GM18870 (cell line): ENCODE measurements at regions not wholly inside any gene's neighbourhood (a gene's known extent, or its start where the extent isn't known, plus 50 kb on each side); places are given as distances from the start of the nearest gene placed in this dataset.
"Not testable (repeated sequence)": the region's sequence is repeated elsewhere in the genome, so short reads cannot be mapped to it uniquely, and the experiment has no call there.

ENCODE experiments used
- ATAC-seq: cut with Tn5 transposase; IDR thresholded peaks from one replicate; pipeline ENCODE4 v1.9.1; 2021; ENCODE audit warnings: moderate library complexity; ENCODE audit not compliant: unreplicated experiment

DNA sequence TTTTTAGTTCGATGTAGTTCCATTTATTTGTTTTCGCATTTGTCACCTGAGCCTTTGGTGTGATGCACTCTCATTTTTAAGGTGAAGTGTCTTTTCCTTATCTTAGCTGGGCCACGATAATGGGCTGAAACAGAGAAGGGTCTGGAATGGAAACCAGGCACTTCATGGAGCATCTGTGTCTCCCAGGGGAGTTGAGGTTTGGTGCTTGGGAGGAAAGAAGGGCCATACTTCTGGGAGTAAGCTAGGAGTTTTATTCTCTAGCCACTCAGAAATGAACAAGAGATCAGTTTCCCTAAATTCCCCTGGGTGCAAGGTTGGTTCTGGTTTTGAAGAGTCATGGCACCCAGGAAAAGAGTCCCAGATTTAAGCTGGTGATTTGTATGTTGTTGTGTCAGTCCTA, 179.4 kb upstream of the CXCR4 start:
- no peak for ATAC-seq

DNA sequence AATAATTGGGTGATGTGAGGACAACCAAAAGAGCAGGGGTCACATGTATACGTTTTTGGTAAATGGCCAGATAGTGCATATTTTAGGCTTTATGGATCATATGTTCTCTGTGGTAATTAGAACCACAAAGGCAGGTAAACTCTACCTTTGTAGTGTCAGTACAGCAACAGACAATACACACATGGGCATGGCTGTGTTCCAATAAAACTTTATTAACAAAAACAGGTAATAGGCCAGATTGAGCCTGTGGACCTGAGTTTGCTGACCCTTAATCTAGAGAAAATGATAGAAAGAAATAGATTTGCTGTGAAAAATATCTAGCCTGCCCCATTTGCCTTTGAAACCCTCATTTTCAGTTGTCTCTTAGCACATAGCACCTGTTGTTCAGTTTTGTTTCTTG, 177.2 kb upstream of the CXCR4 start:
- ATAC-seq: no peak

DNA sequence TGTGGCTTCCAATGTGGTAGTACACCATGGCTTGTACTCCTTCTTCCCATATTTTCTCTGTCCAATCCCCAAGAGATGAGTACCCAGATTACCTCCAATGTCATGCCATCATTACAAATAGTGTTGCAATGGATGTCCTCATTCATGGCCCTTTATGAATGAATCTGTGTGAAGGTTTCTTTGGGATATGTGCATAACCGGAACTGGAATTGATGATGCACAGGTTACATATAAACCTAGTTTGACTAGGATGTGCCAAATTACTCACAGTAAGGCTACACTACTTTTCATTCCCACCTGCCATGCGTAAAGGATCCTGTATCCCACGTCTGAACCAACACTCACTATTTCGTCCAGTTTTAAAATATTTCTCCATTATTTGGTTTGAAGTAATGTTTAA, 173.9 kb upstream of the CXCR4 start:
- no peak for ATAC-seq

DNA sequence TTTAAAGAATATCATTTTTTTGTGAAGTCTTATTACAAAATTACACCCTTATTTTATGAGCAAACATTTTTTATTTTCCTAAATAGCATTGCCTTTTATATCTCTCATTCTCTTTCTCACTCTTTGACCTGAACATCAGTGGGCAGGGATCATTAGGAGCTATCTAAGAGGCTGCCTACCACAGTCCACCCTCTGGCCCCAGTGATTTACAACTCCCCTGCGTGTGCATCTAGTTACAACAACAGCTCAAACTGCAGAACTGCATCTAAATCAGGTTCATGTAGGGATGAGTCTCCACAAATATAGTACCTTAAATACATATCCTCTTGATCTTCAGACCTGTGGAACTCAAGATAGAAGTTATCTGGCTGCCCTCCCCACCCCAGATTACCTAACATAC, 172.4 kb upstream of the CXCR4 start:
- ATAC-seq: no peak

DNA sequence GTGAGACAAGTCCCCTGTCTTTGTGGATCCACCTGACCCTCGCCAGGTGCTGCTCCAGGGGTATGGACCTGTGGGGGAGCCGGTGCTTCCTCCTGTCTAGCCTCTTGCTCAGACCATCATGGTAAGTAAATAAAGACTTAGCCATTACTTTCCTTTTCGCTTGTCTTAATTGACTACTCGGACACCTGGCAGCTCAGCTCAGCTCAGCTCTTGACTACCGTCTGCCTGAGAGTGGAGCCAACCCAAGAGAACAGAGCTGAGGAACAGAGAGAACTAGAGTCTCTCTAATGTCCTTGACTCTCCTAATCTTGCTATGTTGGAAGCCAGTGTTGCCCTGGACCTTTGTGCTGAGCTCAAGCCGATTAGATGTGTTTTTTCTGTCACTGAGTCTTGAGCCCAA, 170.3 kb upstream of the CXCR4 start:
- ATAC-seq: no peak

DNA sequence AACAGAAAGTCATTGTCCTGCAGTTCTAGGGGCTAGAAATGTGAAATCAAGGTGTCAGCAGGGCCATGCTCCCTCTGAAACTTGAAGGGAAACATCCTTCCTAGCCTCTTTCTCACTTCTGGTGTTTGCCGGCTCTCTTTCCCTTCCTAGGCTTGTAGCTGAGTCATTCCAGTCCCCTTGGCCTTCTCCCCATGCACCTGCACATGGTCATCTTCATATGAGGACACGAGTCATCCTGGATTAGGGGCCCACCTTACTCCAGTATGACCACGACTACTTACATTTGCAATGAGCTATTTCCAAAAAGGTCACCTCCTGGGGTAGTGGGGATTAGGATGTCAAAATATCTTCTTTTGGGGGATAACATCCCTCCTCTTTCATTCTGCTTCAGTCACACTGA, 168.5 kb upstream of the CXCR4 start:
- no peak for ATAC-seq

DNA sequence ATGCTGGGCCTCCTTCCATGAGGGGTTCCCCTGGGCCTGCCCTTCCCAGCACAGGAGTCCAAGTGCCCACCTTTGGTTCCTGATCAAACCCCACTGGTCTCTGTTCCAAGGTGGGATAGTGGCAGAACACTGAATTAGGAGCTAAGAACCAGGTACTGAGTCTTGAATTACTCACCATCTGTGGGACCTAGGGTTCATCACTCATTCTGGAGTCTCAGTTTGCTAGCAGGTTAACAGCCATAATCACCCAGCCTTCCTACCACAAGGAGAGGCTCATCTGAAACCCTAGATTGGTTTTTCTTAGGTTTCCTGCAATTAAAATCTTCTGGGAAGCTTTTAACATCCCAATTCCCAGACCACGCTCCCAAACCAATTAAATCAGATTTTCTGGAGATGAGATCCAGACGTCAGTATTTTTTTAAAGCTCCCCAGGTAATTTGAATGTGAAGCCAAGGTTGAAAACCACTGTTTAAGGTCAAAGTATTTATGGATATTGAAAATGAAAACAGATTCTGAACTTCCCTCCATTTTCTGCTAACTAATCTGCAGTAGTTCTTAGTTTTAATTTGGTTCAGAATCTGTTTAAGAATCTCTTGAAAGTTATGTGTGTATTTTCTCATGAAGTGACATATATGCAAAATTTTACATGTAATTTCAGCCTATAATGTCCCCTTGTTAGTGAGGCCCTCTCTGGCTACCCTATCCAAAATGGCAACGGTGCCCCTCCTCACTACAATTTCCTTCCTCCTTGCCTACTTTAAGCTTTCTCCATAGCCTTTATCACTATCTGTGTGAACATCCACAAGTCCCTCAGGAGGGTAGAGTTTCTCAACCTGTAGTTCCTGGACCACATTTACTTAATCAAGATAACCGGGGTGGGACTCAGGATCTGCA, 166.5 kb upstream of the CXCR4 start:
- ATAC-seq: no peak

DNA sequence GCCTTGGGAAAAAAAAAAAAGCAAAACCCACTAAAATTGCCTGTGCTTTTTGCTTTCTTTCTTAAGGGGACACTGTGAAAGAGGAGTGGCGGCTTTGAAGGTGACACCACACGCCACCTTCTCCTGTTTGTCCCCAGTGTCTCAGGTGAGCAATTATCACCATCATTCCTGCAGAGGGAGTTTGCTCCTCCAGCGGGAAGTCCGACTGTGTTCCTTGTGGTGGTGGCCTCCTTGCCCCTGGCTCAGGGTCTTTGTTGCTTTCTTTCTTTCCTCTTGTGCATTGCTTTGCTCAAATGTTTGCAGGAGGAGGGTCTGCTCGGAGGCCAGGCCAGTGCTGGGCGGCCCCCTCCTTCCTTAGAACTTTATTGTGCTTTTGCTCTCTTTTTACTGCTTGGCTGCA, 164.3 kb upstream of the CXCR4 start:
- no peak for ATAC-seq

DNA sequence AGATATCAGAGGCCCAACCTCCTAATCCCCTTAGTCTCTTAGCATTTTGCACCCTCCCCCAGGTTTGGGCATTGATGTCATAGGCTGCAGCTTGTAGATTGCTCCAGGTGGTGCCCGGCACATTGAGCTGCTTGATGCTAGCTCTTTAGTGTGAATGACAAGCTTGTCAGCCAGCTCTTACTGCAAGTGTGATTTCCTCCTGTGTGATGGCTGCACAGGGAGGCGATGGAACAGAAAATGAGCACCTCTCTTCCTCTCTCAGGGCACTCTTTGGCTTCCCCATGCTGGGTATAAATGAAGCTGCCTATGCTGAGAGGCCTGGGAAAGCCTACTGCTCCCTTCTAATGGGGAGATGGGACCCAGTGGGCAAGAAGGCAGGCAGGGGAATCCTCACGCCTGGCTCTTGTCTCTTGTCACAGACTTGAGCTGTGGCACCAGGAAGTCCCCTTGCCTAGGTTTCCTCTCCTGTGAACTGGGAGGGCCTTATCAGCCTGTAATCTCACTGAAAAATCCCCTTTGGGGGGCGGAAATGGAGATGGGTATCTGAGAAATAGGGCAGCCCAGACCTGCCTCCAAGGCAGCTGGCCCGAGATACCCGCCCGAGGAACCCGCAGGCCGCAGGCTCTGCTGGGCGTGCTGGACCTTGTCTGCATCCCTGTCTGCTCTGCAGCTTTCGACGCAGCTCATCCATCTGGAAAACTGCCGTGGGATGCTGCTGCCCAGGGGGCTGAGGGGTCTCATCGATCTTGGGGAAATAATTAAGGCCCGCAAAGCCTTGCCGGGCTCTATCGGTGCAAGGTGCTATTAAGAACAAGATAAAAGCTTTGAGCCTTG, 163.5 kb upstream of the CXCR4 start:
- peak; percentile 52 for ATAC-seq

DNA sequence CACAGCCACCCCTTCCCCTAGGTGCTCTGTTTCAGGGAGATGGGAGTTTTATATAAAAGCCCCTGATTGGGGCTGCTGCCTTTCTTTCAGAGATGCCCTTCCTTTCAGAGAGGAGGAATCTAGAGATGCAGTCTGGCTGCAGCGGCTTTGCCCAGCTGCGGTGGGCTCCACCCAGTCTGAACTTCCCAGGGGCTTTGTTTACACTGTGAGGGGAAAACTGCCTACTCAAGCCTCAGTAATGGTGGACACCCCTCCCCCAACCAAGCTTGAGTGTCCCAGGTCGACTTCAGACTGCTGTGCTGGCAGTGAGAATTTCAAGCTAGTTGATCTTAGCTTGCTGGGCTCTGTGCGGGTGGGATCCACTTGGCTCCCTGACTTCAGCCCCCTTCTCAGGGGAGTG, 148.4 kb upstream of the CXCR4 start:
- not testable (repeated sequence) for ATAC-seq

DNA sequence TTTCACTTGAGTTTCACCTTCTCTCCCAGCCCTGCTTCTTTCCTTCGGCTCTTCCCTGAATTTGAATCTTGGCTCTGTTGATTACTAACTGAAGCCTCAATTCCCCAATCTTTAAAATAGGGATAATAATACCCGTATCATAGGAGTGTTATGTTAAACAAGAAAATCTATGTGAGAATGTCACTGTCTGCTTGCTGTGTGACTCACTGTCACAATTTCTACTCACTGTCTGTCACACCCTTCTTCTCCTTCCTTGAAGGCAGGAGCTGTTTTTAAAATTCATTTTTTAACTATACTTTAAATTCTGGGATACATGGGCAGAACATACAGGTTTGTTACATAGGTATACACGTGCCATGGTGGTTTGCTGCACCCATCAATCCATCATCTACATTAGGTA, 141.6 kb upstream of the CXCR4 start:
- no peak for ATAC-seq

DNA sequence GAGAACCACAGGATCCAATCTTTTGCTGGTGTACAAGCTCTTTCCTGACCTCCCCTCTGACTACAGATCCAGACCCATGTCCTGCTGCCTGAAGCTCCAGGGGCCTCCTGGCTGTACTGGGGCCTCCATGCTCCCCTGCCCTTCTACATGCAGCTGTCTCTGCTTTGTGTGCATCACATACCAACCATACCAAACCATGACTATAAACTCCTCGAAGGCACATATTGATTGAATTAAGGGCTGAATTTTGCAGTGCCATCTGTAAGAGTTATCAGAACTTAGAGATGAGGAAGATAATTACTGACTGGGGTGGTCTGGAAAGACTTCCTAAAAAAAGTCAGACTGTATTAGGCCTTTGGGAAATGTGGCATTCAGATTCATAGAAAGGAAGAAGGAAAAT, 139.9 kb upstream of the CXCR4 start:
- ATAC-seq: no peak

DNA sequence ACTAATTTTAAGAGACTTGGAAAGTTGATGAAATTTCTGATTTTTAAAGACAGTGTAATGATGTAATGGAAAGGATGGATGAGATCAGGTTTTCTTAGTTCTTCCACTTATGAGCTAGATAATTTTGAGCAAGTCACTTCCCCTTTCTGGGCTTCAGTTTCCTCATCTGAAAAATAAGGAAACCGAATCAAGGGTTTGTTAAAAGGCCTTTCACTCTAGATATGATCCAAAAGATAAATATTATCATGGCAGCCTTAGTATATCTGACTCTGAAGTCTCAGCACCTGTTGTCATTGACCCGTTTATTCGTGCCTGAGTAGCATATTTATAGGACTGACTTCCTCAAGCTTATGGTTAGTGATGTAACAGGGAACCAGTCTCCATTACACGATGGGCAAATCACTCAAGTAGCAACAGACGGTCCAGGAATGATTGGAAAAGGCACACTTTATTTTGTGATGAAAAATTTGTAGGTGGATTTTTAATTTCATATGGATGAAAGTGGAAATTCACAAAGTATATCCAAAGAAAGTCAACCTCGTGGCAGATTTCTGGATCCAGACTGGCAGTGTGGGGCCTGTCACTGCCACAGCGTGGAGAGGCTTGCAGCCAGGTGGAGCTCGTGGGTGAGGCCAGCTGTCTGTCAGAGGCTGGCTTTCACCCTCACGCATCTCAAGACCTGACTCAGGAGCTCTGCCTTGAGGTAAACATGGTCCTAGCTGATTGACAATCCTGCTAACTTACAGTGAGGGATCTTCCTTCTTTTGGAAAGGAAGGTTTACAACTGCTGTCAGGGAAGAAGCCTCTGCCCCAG, 137.9 kb upstream of the CXCR4 start:
- ATAC-seq: peak; percentile 55

DNA sequence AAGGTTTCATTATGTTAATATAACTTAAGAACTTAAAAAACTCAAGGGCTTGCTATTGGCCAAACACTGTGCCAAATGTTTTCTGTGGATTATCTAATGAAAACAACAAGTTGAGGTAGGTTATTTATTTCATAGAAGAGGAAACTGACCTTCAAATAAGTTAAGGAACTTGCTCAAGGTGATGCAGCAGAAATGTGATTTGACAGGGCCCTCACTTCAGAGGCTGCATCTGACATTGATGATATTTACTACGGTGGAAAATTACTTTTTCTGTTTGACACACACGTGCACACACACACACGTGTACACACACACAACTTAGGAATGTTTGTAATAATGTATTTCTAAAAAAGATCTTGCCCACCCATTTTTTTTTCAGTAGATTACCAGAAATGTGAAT, 137.2 kb upstream of the CXCR4 start:
- no peak for ATAC-seq

DNA sequence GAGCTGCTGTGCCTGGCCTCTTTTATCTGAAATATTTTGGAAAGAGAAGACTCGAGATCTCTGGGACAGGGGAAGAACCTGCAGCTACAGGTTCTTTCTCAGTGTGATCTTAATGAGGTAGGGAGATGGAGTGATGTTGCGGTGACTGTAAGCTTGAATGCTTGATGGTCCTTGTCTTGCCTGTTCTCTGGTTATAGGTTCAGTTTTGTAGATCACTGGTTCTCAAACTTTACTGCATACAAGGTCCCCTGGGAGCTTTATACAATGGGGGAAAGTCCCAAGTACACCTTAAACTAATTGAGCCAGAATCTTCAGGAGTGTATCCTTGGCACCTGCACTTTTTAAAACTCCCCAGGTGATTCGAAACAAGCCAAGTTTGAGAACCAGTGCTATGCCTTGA, 136.7 kb upstream of the CXCR4 start:
- no peak for ATAC-seq

DNA sequence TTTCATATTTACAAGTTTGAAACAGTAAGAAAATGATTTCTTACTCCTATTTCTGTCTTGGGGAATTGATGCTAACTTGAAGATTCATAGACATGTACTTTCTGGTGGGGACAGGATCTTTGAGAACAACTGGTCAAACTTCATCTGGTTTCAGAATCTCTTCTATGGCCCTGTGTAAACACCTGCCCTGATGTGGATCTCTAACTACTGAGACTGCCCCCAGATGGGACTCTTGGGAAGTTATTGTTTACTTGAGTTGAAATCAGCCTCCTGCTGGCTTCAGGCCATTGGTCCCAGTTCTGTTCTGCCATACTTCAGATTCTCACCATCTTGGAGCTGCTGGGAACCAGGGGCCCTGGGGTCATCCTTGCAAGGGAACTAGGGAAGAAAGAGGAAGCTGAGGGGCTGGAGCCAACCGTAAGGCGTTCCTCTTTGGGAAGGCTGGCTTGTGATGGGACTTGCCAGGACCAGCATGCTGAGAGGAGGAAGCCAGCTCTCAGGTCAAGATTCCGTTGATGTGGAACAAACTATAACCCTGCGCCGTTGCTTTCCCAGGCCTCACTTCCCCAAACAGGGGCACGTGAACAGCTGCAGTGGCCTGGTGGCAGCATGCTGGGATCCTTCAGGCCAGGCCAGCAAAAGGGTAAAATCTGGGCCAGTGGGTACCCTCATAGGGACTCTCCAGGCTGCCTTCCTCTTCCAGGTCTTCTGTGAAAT, 135.5 kb upstream of the CXCR4 start:
- ATAC-seq: no peak

DNA sequence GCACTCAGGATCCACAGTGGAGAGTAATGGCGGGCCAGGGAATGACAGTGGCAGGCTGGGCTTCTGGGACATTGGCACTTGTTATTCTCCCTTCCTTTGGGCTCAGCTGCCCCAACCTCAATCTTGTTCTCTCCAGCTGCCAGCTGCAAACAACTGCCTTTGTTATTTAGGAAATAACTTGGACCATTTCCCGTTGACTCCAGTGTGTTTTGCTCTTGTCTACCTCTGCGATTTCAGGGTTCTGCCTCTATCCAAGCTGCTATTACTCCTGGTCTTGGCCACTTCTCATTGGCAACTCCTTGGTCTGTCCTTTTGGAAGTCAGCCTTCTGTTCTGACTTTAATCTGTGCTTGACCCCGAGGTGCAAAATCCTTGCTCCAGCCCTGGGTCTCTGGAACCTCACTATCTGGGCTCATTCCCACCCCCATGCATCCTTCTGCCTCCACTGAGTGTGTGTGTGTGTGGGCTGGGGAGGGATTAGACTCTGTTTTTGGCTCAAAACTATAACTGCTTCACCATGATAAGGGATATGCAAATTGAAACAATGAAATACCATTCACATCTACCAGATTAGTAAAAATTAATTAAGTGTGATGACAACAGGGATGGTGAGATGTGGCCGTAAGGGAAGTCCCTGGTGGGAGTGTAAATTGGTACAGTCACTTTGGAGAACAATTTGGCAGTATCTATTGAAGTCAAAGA, 134.1 kb upstream of the CXCR4 start:
- no peak for ATAC-seq

DNA sequence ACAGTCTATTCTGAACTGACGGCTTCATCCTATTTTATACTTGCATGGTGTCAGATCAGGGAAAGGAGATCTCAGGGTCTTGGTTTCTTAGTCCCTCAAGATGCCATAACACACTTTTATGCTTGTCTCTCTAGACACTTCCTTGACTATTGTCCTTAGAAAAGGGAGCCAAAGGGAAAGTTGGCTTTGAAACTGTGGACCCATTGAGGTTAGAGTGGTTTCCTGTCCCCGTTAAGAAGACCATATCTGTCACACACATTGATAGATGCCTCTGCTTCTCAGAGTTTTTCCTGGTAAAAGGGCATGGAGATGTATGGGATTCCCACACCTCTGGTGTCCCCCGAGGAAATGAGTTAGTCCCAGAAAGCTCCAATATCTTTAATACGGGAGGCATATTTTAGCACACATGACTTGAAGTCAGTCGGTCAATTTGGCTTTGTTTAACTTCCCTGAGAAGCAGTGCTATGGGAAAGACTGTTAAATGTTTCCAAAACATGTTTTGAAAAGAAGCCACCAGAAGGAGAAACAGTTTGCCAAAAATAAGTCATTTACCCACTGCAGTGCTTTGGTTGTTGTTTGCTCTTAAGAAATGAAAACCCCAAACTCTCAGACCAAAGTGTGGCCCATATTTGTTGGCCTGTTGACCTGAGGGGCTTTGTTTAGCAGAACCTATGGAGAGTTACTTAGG, 133.4 kb upstream of the CXCR4 start:
- ATAC-seq: no peak

DNA sequence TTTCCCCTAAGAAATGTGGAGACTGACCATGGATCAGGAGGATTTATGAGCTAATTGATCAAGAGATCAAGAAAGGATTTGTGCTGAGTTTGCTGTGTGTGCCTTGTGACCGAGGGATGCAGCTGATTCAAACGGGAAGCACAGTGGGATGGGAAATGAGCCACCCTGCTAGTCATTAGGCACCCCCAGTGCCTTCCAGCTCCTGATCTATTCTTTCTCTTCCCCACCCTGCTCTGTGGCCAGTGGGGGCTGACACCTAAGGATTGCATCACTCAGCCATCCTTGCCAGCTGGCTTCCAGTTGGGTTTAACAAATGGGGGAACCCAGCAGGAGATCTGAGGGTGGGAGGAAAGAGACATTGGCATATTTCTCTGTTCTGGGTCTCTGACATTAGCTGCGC, 132.2 kb upstream of the CXCR4 start:
- ATAC-seq: no peak

DNA sequence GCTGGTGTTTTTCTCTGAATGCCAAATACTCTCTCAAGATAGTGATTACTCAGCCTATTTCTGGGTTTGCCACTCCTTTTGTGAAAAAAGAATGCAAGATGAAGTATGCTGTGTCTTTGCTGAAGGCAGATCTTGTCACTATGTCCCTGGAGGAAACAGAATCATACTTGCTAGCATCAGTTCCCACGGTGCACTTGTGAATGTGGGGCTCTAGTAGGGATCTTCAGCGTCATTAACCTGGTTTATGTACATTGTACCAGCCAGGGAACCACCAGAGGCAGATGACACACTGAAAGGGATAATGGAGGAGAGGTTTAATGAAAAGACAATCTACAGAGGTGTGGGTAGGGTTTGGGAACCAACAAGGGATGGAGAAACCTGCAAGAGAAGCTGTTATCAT, 131.0 kb upstream of the CXCR4 start:
- ATAC-seq: no peak
